ENCODE measurements at regions not wholly inside any gene's neighbourhood (a gene's known extent, or its start where the extent isn't known, plus 50 kb on each side); places are given as distances from the start of the nearest gene placed in this dataset.

DNA sequence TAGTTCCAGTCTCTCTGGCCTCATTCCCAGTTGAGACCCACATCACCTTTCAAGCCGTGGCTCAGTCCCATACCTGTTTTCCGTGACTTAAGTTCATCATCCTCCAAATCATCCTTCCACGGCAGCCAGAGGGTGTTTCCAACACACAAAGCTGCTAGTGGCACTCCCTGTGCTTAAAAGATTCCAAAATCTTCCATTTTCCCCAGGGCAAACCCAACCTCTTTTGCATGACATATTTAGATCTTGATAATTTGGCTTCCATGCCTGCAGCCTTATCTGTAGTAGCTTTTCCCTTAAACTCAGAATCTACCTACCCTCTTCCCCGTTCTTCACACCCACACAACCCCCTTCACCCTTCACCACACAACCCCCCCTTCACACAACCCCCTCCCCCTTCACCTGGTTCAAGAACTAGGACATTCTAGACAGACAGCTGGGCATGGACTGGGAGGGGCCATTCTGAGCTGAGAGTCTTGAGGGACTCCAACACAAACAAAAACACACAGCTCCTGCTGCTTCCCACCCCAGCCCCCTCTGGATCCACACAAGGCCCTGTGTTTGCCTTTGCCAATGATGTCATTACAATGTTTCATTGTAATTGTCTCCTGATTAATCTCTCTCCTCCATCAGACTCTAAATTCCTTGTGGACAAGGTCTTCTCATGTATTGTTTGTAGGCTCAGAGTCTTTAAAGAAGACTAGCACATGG lies 268.2 kb downstream of the SH3GL2 start:
- TF ChIP-seq, protein P1, sequence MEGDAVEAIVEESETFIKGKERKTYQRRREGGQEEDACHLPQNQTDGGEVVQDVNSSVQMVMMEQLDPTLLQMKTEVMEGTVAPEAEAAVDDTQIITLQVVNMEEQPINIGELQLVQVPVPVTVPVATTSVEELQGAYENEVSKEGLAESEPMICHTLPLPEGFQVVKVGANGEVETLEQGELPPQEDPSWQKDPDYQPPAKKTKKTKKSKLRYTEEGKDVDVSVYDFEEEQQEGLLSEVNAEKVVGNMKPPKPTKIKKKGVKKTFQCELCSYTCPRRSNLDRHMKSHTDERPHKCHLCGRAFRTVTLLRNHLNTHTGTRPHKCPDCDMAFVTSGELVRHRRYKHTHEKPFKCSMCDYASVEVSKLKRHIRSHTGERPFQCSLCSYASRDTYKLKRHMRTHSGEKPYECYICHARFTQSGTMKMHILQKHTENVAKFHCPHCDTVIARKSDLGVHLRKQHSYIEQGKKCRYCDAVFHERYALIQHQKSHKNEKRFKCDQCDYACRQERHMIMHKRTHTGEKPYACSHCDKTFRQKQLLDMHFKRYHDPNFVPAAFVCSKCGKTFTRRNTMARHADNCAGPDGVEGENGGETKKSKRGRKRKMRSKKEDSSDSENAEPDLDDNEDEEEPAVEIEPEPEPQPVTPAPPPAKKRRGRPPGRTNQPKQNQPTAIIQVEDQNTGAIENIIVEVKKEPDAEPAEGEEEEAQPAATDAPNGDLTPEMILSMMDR (IDR thresholded peaks at IDR 0.05), result no peak
- POLR2A ChIA-PET, result no interaction called here
- no peak overlapping the region for H3K27ac Mint-ChIP-seq
- CTCF ChIA-PET, result no interaction called here
- H3K4me1 Mint-ChIP-seq, result no peaks in the 10 kb centered on the region
- no peak overlapping the region for H3K4me3 Mint-ChIP-seq
- H3K27me3 Mint-ChIP-seq, result peaks cover 3% of the 10 kb centered on the region
- H3K36me3 Mint-ChIP-seq (ENCODE audit: low read depth), result no peaks in the 10 kb centered on the region
- H3K9me3 Mint-ChIP-seq, result peaks cover 11% of the 10 kb centered on the region
- ATAC-seq (ENCODE audit: low read depth) (no peak), DNase-seq (no peak)
- intact Hi-C loops (cut with micrococcal nuclease), result no loop called here

DNA sequence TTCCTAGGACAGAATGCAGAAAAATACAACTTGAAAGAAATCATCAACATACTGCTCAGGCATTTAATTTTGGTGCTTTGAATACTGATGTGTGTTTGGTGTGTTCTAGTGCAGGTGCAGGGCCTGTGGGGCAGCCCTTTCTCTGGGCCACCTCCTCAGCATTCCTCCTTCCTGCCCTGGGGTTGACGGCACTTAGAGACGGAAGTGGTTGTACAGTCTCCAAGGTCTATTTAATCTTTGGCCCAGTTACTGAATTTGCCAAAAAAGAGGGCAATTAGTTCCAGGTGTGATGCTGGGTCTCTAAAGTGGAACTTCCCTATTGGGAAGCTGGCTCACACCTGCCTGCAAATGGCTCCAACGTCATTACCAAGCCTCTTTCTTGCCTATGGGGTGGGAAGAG lies 269.0 kb downstream of the SH3GL2 start:
- Mint-ChIP-seq H3K4me3 (no peak overlapping the region), H3K36me3 (ENCODE audit: low read depth) (no peaks in the 10 kb centered on the region), H3K27me3 (peaks cover 3% of the 10 kb centered on the region), H3K9me3 (peaks cover 11% of the 10 kb centered on the region), H3K27ac (no peak overlapping the region), H3K4me1 (no peaks in the 10 kb centered on the region)
- DNase-seq (no peak), ATAC-seq (ENCODE audit: low read depth) (no peak)
- ChIA-PET CTCF (no interaction called here), POLR2A (no interaction called here)
- TF ChIP-seq, protein P1 (IDR thresholded peaks at IDR 0.05), result no peak
- intact Hi-C loops (cut with micrococcal nuclease), result no loop called here

DNA sequence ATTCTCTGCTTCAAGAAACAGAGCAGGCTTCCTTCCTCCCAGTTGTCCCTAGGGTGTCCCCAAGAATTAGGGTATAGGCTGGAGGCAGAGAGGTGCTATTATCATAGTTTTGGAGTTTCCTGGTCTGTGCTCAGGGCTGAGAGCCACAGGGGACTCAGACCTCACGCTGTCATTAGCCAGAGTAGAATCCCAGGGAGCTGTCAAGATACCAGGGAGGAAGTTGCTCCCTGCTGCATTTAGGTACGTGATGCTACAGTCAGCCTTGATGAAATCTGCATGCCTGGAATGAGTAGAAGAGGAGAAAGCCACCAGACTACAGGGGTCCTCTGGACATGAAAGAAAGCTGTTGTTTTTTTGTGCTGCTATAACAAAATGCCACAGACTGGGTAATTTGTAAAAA lies 273.2 kb downstream of the SH3GL2 start:
- ATAC-seq (ENCODE audit: low read depth) (no peak), DNase-seq (no peak)
- H3K36me3 Mint-ChIP-seq (ENCODE audit: low read depth), result no peaks in the 10 kb centered on the region
- no peaks in the 10 kb centered on the region for H3K9me3 Mint-ChIP-seq
- TF ChIP-seq, protein P1 (IDR thresholded peaks at IDR 0.05), result no peak
- peaks cover 3% of the 10 kb centered on the region for H3K27me3 Mint-ChIP-seq
- ChIA-PET POLR2A (no interaction called here), CTCF (no interaction called here)
- no peak overlapping the region for H3K4me3 Mint-ChIP-seq
- no peaks in the 10 kb centered on the region for H3K4me1 Mint-ChIP-seq
- intact Hi-C loops (cut with micrococcal nuclease), result no loop called here
- no peak overlapping the region for H3K27ac Mint-ChIP-seq

DNA sequence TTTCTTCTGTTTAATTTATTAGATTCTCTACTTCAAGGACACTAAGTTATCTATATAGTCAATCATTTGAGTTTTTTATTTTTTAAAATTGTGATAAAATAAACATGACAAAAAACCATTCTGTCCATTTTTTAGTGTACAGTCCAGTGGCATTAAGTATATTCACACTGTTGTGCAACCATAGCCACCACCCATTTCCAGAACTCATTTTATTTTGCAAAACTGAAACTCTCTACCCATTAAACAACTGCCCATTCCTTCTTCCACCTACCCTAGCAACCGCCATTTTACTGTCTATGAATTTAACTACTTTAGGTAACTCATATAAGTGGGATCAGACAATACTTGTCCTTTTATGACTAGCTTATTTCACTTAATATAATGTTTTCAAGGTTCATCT lies 275.6 kb downstream of the SH3GL2 start:
- DNase-seq (no peak), ATAC-seq (ENCODE audit: low read depth) (no peak)
- H3K4me1 Mint-ChIP-seq, result no peaks in the 10 kb centered on the region
- intact Hi-C loops (cut with micrococcal nuclease), result no loop called here
- no peaks in the 10 kb centered on the region for H3K9me3 Mint-ChIP-seq
- POLR2A ChIA-PET, result no interaction called here
- no peaks in the 10 kb centered on the region for H3K36me3 Mint-ChIP-seq (ENCODE audit: low read depth)
- H3K4me3 Mint-ChIP-seq, result no peak overlapping the region
- CTCF ChIA-PET, result no interaction called here
- TF ChIP-seq, protein P1 (IDR thresholded peaks at IDR 0.05), result no peak
- H3K27me3 Mint-ChIP-seq, result no peaks in the 10 kb centered on the region
- no peak overlapping the region for H3K27ac Mint-ChIP-seq

DNA sequence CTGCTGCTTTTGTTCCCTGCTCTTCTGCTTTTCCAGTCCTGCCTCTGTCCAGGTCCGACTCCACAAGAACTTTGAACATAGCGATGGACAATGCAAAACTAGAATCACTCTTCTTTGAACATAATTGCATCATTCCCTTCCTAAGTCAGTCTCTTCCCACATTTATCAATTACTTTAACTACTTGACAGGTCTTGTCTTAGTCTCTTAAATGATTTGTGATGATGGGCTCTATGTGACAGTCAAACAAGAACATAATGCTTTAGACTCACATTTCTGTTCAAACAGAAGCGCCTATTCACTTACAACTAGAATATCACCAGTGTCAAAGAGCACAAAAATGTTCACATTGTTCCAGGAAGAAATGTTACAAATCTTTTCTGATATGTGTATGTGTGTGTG lies 278.1 kb downstream of the SH3GL2 start:
- ChIA-PET CTCF (no interaction called here), POLR2A (no interaction called here)
- Mint-ChIP-seq H3K27me3 (no peaks in the 10 kb centered on the region), H3K4me3 (no peak overlapping the region), H3K4me1 (no peaks in the 10 kb centered on the region), H3K27ac (no peak overlapping the region), H3K9me3 (no peaks in the 10 kb centered on the region), H3K36me3 (ENCODE audit: low read depth) (no peaks in the 10 kb centered on the region)
- ATAC-seq (ENCODE audit: low read depth) (no peak), DNase-seq (no peak)
- TF ChIP-seq, protein P1 (IDR thresholded peaks at IDR 0.05), result no peak
- intact Hi-C loops (cut with micrococcal nuclease), result no loop called here

All from activated B cell treated with CpG ODN at 0.5 μM for 24 hours (primary cell).